ENCODE measurements at regions not wholly inside any gene's neighbourhood (a gene's known extent, or its start where the extent isn't known, plus 50 kb on each side); places are given as distances from the start of the nearest gene placed in this dataset.

DNA sequence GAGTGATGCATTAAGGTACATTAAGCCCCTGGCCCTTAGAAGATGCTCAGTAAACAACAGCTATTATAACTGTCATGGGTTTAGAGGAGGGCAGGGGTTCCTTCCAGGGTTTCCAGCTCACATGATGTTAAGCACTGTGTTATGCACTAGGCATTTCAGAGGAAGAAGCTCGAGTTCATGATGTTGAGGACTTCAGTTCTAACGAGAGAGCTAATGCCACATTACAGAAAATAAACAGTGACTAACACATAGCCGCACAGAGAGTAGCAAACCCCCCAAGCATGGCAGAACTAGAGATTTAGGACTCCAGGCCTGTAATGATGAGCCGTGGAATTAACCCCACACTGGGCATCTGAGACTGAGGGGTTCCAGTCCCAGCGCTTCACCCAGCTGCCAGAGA lies 105.2 kb downstream of the UNC5CL start:
- TF ChIP-seq TAF1 (IDR thresholded peaks at IDR 0.05; ENCODE audit: borderline replicate concordance, low read depth, low read length) (no peak), POLR2AphosphoS5 (IDR thresholded peaks at IDR 0.05; ENCODE audit: low read depth, low read length) (no peak), POLR2A (IDR thresholded peaks at IDR 0.05; ENCODE audit: low read depth, low read length) (no peak)
- DNase-seq (ENCODE audit: insufficient read length): no peak
- FAIRE-seq: no peak

DNA sequence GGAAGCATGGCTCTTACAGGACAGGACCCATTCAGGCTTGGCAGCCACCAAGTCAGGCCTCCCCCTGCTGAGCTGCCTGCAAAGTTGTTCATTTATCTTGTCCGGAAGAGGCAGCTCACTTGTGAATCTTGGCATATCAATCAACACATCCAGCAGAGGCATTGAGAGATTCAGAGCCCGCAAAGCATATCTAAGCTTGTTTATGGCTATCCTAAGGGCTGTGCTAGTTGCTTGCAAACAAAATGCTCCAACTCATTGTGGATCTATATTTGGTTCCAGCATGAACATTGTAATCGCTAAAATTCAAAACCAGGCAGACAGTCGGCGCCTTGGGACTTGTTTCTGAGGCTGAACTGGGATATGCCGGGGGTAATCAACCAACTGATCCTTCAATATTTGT lies 106.1 kb downstream of the UNC5CL start:
- FAIRE-seq (no peak), DNase-seq (ENCODE audit: insufficient read length) (no peak)
- no peak for TF ChIP-seq POLR2A (IDR thresholded peaks at IDR 0.05; ENCODE audit: low read depth, low read length)
- no peak for TF ChIP-seq TAF1 (IDR thresholded peaks at IDR 0.05; ENCODE audit: borderline replicate concordance, low read depth, low read length)
- no peak for TF ChIP-seq POLR2AphosphoS5 (IDR thresholded peaks at IDR 0.05; ENCODE audit: low read depth, low read length)

DNA sequence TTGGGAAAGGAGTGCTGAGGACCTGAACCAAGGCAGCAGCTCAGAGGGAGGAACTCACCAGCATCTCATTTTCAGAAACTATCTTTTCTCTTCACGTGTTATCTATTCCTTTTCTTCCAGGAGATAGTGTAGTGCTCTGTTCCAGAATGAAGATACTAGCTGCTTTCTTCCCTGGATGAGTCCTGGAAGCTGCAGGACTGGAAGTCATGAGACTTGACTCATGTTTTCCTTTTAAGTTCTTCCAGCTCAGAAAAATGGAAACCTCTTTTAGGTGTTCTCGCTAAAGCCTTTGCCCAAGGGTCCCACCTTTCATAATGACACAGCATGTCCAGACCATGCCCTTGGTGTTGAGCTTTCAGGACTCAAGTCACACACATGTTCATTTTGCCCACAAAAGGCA lies 106.7 kb downstream of the UNC5CL start:
- FAIRE-seq: no peak
- no peak for DNase-seq (ENCODE audit: insufficient read length)
- TF ChIP-seq TAF1 (IDR thresholded peaks at IDR 0.05; ENCODE audit: borderline replicate concordance, low read depth, low read length) (no peak), POLR2AphosphoS5 (IDR thresholded peaks at IDR 0.05; ENCODE audit: low read depth, low read length) (no peak), POLR2A (IDR thresholded peaks at IDR 0.05; ENCODE audit: low read depth, low read length) (no peak)

DNA sequence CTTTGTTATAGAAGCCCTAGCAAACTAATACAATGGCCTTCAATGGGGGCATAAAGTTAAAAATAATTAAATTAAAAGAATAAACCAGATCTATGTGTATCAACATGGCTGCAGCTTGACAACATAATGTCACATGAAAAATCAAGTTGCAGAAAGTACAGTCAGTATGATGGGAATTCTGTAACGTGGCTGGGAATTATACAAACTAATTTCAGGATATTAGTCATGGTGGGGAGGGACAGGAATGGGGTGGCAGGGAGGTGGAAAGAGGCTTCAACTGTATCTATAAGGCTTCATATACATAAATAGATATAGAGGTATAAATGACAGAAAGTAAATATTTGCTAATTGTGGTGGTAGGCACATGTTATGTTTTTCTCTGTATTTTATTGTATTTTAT lies 107.1 kb downstream of the UNC5CL start:
- no peak for TF ChIP-seq POLR2AphosphoS5 (IDR thresholded peaks at IDR 0.05; ENCODE audit: low read depth, low read length)
- no peak for TF ChIP-seq POLR2A (IDR thresholded peaks at IDR 0.05; ENCODE audit: low read depth, low read length)
- no peak for TF ChIP-seq TAF1 (IDR thresholded peaks at IDR 0.05; ENCODE audit: borderline replicate concordance, low read depth, low read length)
- FAIRE-seq (no peak), DNase-seq (ENCODE audit: insufficient read length) (no peak)

DNA sequence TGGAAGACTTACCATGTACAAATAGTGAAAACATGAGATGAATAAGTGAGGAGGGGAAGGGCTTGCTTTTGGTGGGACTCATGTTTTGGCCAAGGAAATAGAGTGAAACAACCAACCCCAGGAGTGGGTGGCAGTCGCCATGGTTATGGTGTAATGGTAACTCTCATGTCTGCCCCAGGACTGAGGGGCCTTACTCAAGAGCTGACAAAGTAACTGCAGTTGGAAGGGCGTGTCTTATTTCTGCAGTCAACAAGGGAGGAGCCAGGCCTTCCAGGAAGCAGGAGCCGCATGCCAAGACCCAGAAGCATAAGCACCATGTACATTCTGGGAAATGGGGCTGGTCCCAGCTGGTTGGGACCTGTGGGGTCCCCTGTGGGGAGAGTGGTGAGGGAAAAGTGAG lies 108.5 kb downstream of the UNC5CL start:
- DNase-seq (ENCODE audit: insufficient read length) (no peak), FAIRE-seq (no peak)

DNA sequence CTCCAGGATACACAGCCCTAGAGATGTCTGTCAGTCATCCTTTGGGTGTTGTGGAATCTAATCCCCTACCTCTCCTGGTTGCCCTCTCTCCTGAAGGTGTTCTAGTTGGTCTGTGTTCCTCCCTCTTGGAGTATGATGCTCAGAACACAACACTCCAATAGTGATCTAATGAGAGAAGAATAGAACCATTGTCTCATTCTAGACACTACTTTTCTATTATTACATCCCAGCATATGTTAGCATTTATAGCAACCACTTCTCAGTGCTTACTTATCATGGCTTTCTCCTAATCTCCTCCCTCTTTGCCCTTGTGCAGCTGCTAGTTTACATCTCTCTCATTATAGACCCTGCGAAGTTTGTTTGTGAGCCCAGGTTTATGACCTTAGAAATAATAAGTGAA lies 109.0 kb downstream of the UNC5CL start:
- no peak for FAIRE-seq

More for the DNA sequence above, 108.5 kb downstream of the UNC5CL start:
- TF ChIP-seq POLR2AphosphoS5 (IDR thresholded peaks at IDR 0.05; ENCODE audit: low read depth, low read length): no peak
- TF ChIP-seq TAF1 (IDR thresholded peaks at IDR 0.05; ENCODE audit: borderline replicate concordance, low read depth, low read length): no peak
- TF ChIP-seq POLR2A (IDR thresholded peaks at IDR 0.05; ENCODE audit: low read depth, low read length): no peak

DNA sequence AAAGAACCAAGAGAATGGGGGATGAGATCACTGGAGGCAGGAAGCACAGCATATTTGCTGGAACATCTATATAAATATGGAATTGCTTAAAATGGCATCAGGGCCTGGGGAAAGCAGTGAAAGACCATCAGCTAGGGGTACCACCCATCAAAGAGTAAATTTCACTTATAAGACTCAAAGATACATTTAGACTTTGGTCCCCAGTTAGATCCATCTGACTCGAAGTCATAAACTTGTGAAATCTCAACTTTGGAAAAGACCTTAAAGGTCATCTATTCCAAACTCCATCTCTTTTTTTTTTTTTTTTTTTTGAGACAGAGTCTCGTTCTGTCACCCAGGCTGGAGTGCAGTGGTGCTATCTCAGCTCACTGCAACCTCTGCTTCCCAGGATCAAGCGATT lies 109.8 kb downstream of the UNC5CL start:
- no peak for DNase-seq (ENCODE audit: insufficient read length)
- no peak for FAIRE-seq
- TF ChIP-seq POLR2AphosphoS5 (IDR thresholded peaks at IDR 0.05; ENCODE audit: low read depth, low read length): no peak
- no peak for TF ChIP-seq POLR2A (IDR thresholded peaks at IDR 0.05; ENCODE audit: low read depth, low read length)
- no peak for TF ChIP-seq TAF1 (IDR thresholded peaks at IDR 0.05; ENCODE audit: borderline replicate concordance, low read depth, low read length)

More for the DNA sequence above, 109.0 kb downstream of the UNC5CL start:
- TF ChIP-seq TAF1 (IDR thresholded peaks at IDR 0.05; ENCODE audit: borderline replicate concordance, low read depth, low read length) (no peak), POLR2A (IDR thresholded peaks at IDR 0.05; ENCODE audit: low read depth, low read length) (no peak), POLR2AphosphoS5 (IDR thresholded peaks at IDR 0.05; ENCODE audit: low read depth, low read length) (no peak)
- no peak for DNase-seq (ENCODE audit: insufficient read length)

DNA sequence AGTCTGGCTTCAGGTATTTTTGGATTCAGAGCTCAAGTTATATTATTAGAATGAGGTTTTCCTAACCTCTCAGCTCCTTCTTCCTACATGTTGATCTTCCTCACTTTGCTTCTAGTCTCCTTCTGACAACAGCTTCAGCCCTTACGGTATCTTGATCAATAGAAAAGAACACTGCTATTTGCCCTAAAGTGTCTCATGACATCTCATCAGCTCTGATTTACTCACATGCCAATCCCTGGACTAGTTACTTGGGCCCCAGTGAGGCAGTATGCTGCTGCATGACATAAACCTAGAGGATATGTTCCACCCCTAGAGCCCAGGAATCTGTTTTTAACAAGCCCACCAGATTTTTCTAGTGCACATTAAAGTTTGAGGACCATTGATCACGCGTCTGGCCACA lies 110.3 kb downstream of the UNC5CL start:
- no peak for DNase-seq (ENCODE audit: insufficient read length)
- FAIRE-seq: no peak
- TF ChIP-seq POLR2A (IDR thresholded peaks at IDR 0.05; ENCODE audit: low read depth, low read length) (no peak), TAF1 (IDR thresholded peaks at IDR 0.05; ENCODE audit: borderline replicate concordance, low read depth, low read length) (no peak), POLR2AphosphoS5 (IDR thresholded peaks at IDR 0.05; ENCODE audit: low read depth, low read length) (no peak)

DNA sequence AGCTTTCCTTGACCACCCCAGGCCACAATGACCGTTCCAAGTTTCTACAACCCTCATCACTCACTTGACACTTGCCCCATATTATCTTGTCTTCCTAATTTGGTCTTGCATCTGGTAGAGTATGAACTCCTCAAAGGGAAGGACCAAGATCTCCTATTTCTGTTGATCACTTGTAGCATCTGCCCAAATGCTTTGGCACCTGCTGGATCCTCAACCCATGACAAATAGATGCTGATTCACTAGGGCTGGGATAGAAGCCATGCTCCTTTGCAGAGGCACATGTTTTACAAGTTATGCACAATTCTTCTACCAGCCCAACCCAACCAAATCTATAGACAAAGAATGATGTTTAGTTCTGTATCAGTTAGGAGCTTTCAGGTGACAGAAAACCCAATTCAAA lies 110.7 kb downstream of the UNC5CL start:
- FAIRE-seq (no peak), DNase-seq (ENCODE audit: insufficient read length) (no peak)
- TF ChIP-seq POLR2AphosphoS5 (IDR thresholded peaks at IDR 0.05; ENCODE audit: low read depth, low read length) (no peak), TAF1 (IDR thresholded peaks at IDR 0.05; ENCODE audit: borderline replicate concordance, low read depth, low read length) (no peak), POLR2A (IDR thresholded peaks at IDR 0.05; ENCODE audit: low read depth, low read length) (no peak)

DNA sequence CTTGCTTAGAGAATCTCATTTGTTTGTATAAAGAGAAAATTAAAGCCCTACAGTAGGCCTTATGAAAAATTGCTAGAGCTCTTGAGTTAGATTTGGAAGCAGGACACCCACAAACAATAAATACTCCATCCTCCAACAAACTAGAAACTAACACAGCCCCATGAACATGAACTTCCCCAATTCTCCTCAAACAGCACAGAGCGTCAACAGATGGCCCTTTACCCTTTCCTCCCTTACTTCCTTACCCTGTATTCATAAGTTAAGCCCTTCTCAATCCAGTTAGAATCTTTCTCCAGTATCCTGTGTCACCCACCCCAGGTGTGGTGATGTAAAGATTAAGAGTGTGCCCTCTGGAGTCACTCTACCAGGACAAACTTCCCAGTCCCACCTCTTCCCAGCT lies 113.7 kb downstream of the UNC5CL start:
- no peak for DNase-seq (ENCODE audit: insufficient read length)
- FAIRE-seq: no peak
- TF ChIP-seq POLR2AphosphoS5 (IDR thresholded peaks at IDR 0.05; ENCODE audit: low read depth, low read length) (no peak), POLR2A (IDR thresholded peaks at IDR 0.05; ENCODE audit: low read depth, low read length) (no peak), TAF1 (IDR thresholded peaks at IDR 0.05; ENCODE audit: borderline replicate concordance, low read depth, low read length) (no peak)

DNA sequence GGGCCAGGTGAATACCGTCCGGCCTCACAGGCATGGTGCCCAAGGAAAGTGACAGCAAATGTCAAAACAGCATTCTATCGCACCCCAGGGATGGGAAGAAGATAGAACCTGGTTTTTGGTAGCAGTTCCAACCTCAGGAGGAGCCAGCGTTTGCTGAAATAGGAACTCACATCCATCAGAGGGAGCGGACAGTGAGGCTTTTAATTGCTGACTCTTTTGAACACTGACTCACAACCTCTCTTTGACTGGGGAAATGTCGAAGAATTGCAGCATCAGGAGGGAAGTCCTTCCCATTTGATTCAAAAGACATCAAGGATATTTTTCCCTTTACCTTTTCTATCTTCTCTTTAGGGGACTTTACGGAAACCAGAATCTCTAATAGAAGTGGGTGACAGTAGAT lies 114.2 kb downstream of the UNC5CL start:
- TF ChIP-seq POLR2A (IDR thresholded peaks at IDR 0.05; ENCODE audit: low read depth, low read length) (no peak), POLR2AphosphoS5 (IDR thresholded peaks at IDR 0.05; ENCODE audit: low read depth, low read length) (no peak)
- FAIRE-seq (no peak), DNase-seq (ENCODE audit: insufficient read length) (no peak)

DNA sequence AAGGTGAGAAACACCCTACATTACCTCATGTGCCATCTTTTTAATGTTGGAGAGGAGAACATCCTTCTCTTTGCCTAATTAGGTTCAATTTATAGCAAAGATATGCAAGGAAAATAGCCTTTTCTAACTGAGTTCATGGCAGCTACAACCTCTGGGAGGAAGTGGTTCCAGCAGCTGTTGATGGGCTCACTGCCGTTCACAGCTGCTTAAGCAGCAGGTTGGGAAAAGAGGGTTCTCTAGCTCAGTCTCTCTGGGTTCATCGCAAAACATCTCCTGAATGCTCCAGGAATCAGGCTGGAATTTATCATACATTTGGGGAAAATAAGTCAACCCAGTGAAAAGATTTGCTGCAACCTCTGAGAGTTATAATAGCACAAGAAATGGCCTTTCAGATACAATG lies 115.1 kb downstream of the UNC5CL start:
- no peak for DNase-seq (ENCODE audit: insufficient read length)
- no peak for TF ChIP-seq POLR2A (IDR thresholded peaks at IDR 0.05; ENCODE audit: low read depth, low read length)
- no peak for TF ChIP-seq TAF1 (IDR thresholded peaks at IDR 0.05; ENCODE audit: borderline replicate concordance, low read depth, low read length)
- no peak for TF ChIP-seq POLR2AphosphoS5 (IDR thresholded peaks at IDR 0.05; ENCODE audit: low read depth, low read length)
- no peak for FAIRE-seq

DNA sequence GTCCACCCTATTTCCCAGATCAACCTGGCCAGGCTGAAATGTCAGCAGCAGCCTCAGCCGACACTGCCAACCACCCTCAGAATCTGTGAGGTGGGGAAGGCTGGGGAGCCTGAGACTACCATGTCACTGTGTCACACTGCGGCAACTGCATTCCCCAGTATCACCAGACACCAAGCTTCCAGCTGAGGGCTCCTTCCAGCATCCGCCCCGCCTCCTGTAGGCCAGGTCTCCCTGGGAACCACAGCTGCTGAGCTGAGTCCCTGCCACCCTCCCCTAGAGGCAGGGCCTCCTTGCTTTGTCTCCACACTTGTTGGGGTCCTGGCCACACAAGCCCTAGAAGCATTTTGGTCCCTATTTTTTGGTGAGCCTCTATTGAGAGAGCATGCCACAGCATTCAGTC lies 115.7 kb downstream of the UNC5CL start:
- DNase-seq (ENCODE audit: insufficient read length) (no peak), FAIRE-seq (no peak)
- TF ChIP-seq POLR2AphosphoS5 (IDR thresholded peaks at IDR 0.05; ENCODE audit: low read depth, low read length) (no peak), TAF1 (IDR thresholded peaks at IDR 0.05; ENCODE audit: borderline replicate concordance, low read depth, low read length) (no peak), POLR2A (IDR thresholded peaks at IDR 0.05; ENCODE audit: low read depth, low read length) (no peak)
